HL-60 (cell line): ENCODE measurements at regions not wholly inside any gene's neighbourhood (a gene's known extent, or its start where the extent isn't known, plus 50 kb on each side); places are given as distances from the start of the nearest gene placed in this dataset.

ENCODE experiments used
- DNase-seq, 2 experiments: peaks; one replicate each; pipeline ENCODE4 v3.0.0-alpha.2; 2010 to 2020; ENCODE audit warnings: low read depth in 1 of 2, low spot score in 1 of 2
- H3K27ac ChIP-seq: fragments of 250-450 bp; sonication (Bioruptor Pico); replicated peaks from 2 replicates; pipeline ENCODE4 v1.5.1; 2020; ENCODE audit warnings: mild to moderate bottlenecking, moderate library complexity
- H3K27me3 ChIP-seq: fragments of 250-450 bp; sonication (Bioruptor Pico); 2 replicates; pipeline ENCODE4 v1.5.1; 2021; ENCODE audit warnings: mild to moderate bottlenecking, moderate library complexity; ENCODE audit not compliant: insufficient read depth, poor library complexity, severe bottlenecking
- H3K4me3 ChIP-seq: replicated peaks from 2 replicates; pipeline ENCODE4 v1.5.1; 2011; ENCODE audit warnings: mild to moderate bottlenecking, control low read depth, low read length; ENCODE audit not compliant: insufficient read depth
- CTCF ChIP-seq: IDR thresholded peaks from one replicate; pipeline ENCODE4 v1.5.1; 2011; ENCODE audit warnings: low read length, control low read depth, inconsistent platforms; ENCODE audit not compliant: insufficient read depth
- GABPA ChIP-seq: IDR thresholded peaks from 2 replicates; pipeline ENCODE4 v1.6.1; 2012; ENCODE audit warnings: low read depth
- POLR2AphosphoS5 ChIP-seq: IDR thresholded peaks from 2 replicates; pipeline ENCODE4 v1.6.1; 2012; ENCODE audit warnings: low read depth
- REST ChIP-seq: IDR thresholded peaks from 2 replicates; pipeline ENCODE4 v1.6.1; 2012; ENCODE audit warnings: low read depth; ENCODE audit not compliant: insufficient replicate concordance
- SPI1 ChIP-seq: IDR thresholded peaks from 2 replicates; pipeline ENCODE4 v1.6.1; 2012; ENCODE audit warnings: low read depth, mild to moderate bottlenecking, borderline replicate concordance

- Histone ChIP-seq H3K27ac (no peak overlapping the region), H3K27me3 (no peaks in the 10 kb centered on the region), H3K4me3 (no peak overlapping the region)
- TF ChIP-seq REST (no peak), SPI1 (no peak), GABPA (no peak)
- no peak for DNase-seq
Measured at GRCh38 chr1:208722592-208722991, 478.4 kb upstream of the PLXNA2 start.

GRCh38 chr1:208724079-208724478 is 479.9 kb upstream of the PLXNA2 start:
- TF ChIP-seq SPI1 (peak; percentile 93), CTCF (no peak), GABPA (no peak), REST (no peak), POLR2AphosphoS5 (no peak)
- no peak for DNase-seq
- Histone ChIP-seq H3K27ac (no peak overlapping the region), H3K27me3 (no peaks in the 10 kb centered on the region), H3K4me3 (no peak overlapping the region)

- TF ChIP-seq REST (no peak), POLR2AphosphoS5 (no peak), SPI1 (no peak), GABPA (no peak), CTCF (no peak)
- DNase-seq: no peak
- peaks cover 4% of the 10 kb centered on the region for H3K27me3 ChIP-seq
- no peak overlapping the region for H3K4me3 ChIP-seq
- no peak overlapping the region for H3K27ac ChIP-seq
Measured at GRCh38 chr1:208728815-208729214, 484.6 kb upstream of the PLXNA2 start.
